ENCODE measurements at regions not wholly inside any gene's neighbourhood (a gene's known extent, or its start where the extent isn't known, plus 50 kb on each side); places are given as distances from the start of the nearest gene placed in this dataset.

GRCh38 chr13:103236213-103236612, 170.0 kb upstream of the SLC10A2 start:
- H3K4me3 ChIP-seq (ENCODE audit: low read length): no peak overlapping the region
- TF ChIP-seq, protein P1, sequence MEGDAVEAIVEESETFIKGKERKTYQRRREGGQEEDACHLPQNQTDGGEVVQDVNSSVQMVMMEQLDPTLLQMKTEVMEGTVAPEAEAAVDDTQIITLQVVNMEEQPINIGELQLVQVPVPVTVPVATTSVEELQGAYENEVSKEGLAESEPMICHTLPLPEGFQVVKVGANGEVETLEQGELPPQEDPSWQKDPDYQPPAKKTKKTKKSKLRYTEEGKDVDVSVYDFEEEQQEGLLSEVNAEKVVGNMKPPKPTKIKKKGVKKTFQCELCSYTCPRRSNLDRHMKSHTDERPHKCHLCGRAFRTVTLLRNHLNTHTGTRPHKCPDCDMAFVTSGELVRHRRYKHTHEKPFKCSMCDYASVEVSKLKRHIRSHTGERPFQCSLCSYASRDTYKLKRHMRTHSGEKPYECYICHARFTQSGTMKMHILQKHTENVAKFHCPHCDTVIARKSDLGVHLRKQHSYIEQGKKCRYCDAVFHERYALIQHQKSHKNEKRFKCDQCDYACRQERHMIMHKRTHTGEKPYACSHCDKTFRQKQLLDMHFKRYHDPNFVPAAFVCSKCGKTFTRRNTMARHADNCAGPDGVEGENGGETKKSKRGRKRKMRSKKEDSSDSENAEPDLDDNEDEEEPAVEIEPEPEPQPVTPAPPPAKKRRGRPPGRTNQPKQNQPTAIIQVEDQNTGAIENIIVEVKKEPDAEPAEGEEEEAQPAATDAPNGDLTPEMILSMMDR (conservative IDR thresholded peaks at IDR 0.05; ENCODE audit: low read depth, low read length): no peak
- no peak for DNase-seq (ENCODE audit: low read depth)

DNA sequence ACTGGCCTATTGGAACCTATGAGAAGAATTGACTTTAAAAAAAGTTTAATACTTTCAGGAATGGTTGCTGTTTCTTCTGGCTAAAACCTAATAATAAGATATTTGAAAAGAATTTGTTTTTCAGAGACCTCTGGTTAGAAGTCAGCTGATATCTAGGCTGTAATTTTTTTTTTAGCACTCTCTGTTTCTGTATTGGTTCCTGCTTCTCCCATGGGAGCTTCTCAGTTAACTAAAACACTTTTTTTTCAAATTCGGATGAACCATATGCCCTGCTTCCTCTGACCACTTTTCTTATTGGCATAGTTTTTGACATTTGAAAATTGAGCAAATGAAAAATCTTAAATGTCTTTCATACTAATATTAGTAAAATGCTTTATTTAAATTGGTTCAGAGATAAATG, 163.5 kb upstream of the SLC10A2 start:
- DNase-seq (ENCODE audit: low read depth): no peak

DNA sequence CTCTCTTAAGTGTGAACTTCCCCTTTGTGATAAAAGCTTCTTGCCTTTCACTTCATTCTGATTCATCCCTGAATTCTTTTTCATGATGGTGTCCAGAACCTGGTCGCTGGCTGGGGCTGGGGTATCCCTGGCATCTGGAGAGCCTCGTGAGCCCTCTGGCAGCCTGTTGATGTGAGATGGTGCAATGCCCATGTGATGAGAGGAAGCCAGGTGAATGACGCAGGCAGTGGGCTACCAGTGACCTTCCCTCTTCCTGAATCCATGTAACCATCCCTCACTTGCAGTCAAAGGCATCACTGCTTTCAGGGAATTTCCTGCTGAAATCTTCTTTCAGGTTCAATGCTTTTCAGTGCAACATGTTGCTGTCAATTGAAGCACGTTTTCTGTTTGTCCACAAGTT, 158.6 kb upstream of the SLC10A2 start:
- no peak overlapping the region for H3K4me3 ChIP-seq (ENCODE audit: low read length)
- TF ChIP-seq, protein P1 (conservative IDR thresholded peaks at IDR 0.05; ENCODE audit: low read depth, low read length): no peak
- DNase-seq (ENCODE audit: low read depth): no peak

More for the DNA sequence above, 163.5 kb upstream of the SLC10A2 start:
- TF ChIP-seq, protein P1 (conservative IDR thresholded peaks at IDR 0.05; ENCODE audit: low read depth, low read length): no peak
- H3K4me3 ChIP-seq (ENCODE audit: low read length): no peak overlapping the region

- DNase-seq (ENCODE audit: low read depth): no peak
- no peak overlapping the region for H3K4me3 ChIP-seq (ENCODE audit: low read length)
- TF ChIP-seq, protein P1 (conservative IDR thresholded peaks at IDR 0.05; ENCODE audit: low read depth, low read length): no peak
These were observed 156.5 kb upstream of the SLC10A2 start for GRCh38 chr13:103222683-103223082.

- no peak for DNase-seq (ENCODE audit: low read depth)
- no peak overlapping the region for H3K4me3 ChIP-seq (ENCODE audit: low read length)
- TF ChIP-seq, protein P1 (conservative IDR thresholded peaks at IDR 0.05; ENCODE audit: low read depth, low read length): no peak
These were observed 152.0 kb upstream of the SLC10A2 start for GRCh38 chr13:103218253-103218652.

DNA sequence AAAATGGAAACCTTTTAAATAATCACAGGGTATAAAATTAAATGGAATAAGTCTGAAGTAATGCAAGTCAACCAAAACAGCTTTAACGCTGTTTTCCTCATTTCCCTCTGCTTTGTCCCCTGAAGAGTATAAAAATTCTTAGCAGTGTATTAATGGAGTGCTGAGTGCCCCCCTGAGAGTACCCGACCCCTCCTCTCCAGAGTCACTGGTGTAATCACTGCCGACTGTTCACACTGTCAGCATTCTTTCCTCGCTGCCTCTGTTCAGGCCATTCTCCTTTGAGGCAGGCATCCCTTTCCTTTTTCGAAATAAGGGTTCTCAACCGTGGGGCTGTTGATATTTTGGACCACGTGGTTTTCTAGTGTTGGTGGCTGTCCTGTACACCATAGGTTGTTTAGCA, 146.9 kb upstream of the SLC10A2 start:
- H3K4me3 ChIP-seq (ENCODE audit: low read length): no peak overlapping the region
- DNase-seq (ENCODE audit: low read depth): no peak

GRCh38 chr13:103210348-103210747, 144.1 kb upstream of the SLC10A2 start:
- TF ChIP-seq, protein P1 (conservative IDR thresholded peaks at IDR 0.05; ENCODE audit: low read depth, low read length): no peak
- no peak overlapping the region for H3K4me3 ChIP-seq (ENCODE audit: low read length)
- no peak for DNase-seq (ENCODE audit: low read depth)

More for the DNA sequence above, 146.9 kb upstream of the SLC10A2 start:
- TF ChIP-seq, protein P1 (conservative IDR thresholded peaks at IDR 0.05; ENCODE audit: low read depth, low read length): no peak

Data from retinal pigment epithelial cell (primary cell).